HepG2 (cell line): ENCODE measurements at regions not wholly inside any gene's neighbourhood (a gene's known extent, or its start where the extent isn't known, plus 50 kb on each side); places are given as distances from the start of the nearest gene placed in this dataset.

Experiments
- ATAC-seq: fragments of 200-7000 bp; cut with Tn5 transposase; 3 replicates; pipeline ENCODE4 v1.9.1; 2020; ENCODE audit warnings: mild to moderate bottlenecking, moderate library complexity
- BruUV-seq: library from RNA; stranded (reverse); fragments of 400-500 nt; replicated peaks from 2 replicates; lab custom pipeline; 2021; lab: Mats Ljungman, UMichigan
- CTCF ChIA-PET: fragments of 300-600 bp; formaldehyde crosslinking; extraction: SDS; loops from one replicate; lab custom pipeline; 2021; ENCODE audit warnings: low total read pairs, inconsistent platforms, low intra/inter-chr PET ratio; lab: Yijun Ruan, JAX
- POLR2A ChIA-PET: fragments of 350-600 bp; sonication (Branson Sonifier 250); formaldehyde crosslinking; loops from one replicate; lab custom pipeline; 2020; ENCODE audit warnings: antibody characterized with exemption, inconsistent platforms; lab: Yijun Ruan, JAX
- DNase-seq: peaks from one replicate; pipeline ENCODE4 v3.0.0-alpha.2; 2015; ENCODE audit warnings: low spot score
- FAIRE-seq: peaks from 3 replicates; lab custom pipeline; 2011; peaks lifted over from hg19 to GRCh38; lab: Jason Lieb, UNC
- H2AFZ ChIP-seq: one replicate; pipeline ENCODE4 v1.6.1; 2011; ENCODE audit warnings: low read length, inconsistent platforms
- H3K27ac ChIP-seq: fragments of 300-600 bp; 3 replicates; pipeline ENCODE4 v1.8.0; 2011; ENCODE audit warnings: mixed run types, mild to moderate bottlenecking, mixed read lengths, low read length, inconsistent platforms; ENCODE audit not compliant: insufficient read depth; ENCODE audit errors: extremely low read length
- H3K27me3 ChIP-seq, 2 experiments: fragments of 200-600 bp in 1 of 2; 2 replicates in 1 of 2; 3 replicates in 1 of 2; pipeline versions ENCODE4 v1.6.0 to v1.8.0; 2011; ENCODE audit warnings: low read length in 2 of 2, mild to moderate bottlenecking in 2 of 2, moderate library complexity in 2 of 2, inconsistent platforms in 1 of 2; ENCODE audit not compliant: insufficient read depth in 2 of 2, control insufficient read depth in 1 of 2
- H3K36me3 ChIP-seq, 2 experiments: fragments of 200-600 bp in 1 of 2; replicated peaks in 1 of 2; 2 replicates in 1 of 2; 3 replicates in 1 of 2; pipeline versions ENCODE4 v1.5.1 to v1.8.0; 2011; ENCODE audit warnings: low read length in 2 of 2, inconsistent platforms in 1 of 2; ENCODE audit not compliant: insufficient read depth in 2 of 2, control insufficient read depth in 1 of 2
- H3K4me1 ChIP-seq: 2 replicates; pipeline ENCODE4 v1.5.1; 2012; ENCODE audit warnings: low read length, inconsistent platforms; ENCODE audit not compliant: insufficient read depth
- H3K4me2 ChIP-seq: 2 replicates; pipeline ENCODE4 v1.6.0; 2011; ENCODE audit warnings: low read depth, low read length, inconsistent platforms
- H3K4me3 ChIP-seq, 3 experiments: fragments of 200-600 bp in 1 of 3; sonication (generic), shearing (Covaris generic) in 1 of 3; replicated peaks in 1 of 3; 2 replicates each; pipeline ENCODE4 v1.5.1; 2011 to 2016; ENCODE audit warnings: low read length in 3 of 3, inconsistent platforms in 2 of 3, low read depth in 2 of 3, mild to moderate bottlenecking in 2 of 3, control low read depth in 1 of 3, mixed read lengths in 1 of 3; ENCODE audit not compliant: insufficient read depth in 1 of 3
- H3K79me2 ChIP-seq: one replicate; pipeline ENCODE4 v1.6.1; 2011; ENCODE audit warnings: low read length, inconsistent platforms; ENCODE audit not compliant: insufficient read depth
- H3K9ac ChIP-seq: 2 replicates; pipeline ENCODE4 v1.6.0; 2011; ENCODE audit warnings: mild to moderate bottlenecking, low read depth, low read length, inconsistent platforms; ENCODE audit not compliant: insufficient read depth
- H3K9me3 ChIP-seq: 2 replicates; pipeline ENCODE4 v1.5.1; 2012; ENCODE audit warnings: mild to moderate bottlenecking, low read length
- H4K20me1 ChIP-seq: 2 replicates; pipeline ENCODE4 v1.6.0; 2011; ENCODE audit warnings: inconsistent platforms, mild to moderate bottlenecking, low read length, moderate library complexity; ENCODE audit not compliant: insufficient read depth
- ATF7 ChIP-seq, 2 experiments: fragments of 450-650 bp in 1 of 2; sonication (generic) in 1 of 2; formaldehyde crosslinking in 1 of 2; IDR thresholded peaks; 2 replicates each; pipeline versions ENCODE4 v1.4.0 to v1.6.1; 2016 to 2020; ENCODE audit warnings: antibody characterized with exemption in 1 of 2, mild to moderate bottlenecking in 1 of 2, missing genetic modification reagents in 1 of 2
- JARID2 ChIP-seq: sonication (generic); formaldehyde crosslinking; IDR thresholded peaks from 2 replicates; pipeline ENCODE4 v1.8.1; 2023; ENCODE audit warnings: missing genetic modification reagents, inconsistent platforms; ENCODE audit not compliant: insufficient replicate concordance
- MED1 ChIP-seq: sonication (generic); formaldehyde crosslinking; IDR thresholded peaks from 2 replicates; pipeline ENCODE4 v1.4.0; 2020; ENCODE audit warnings: missing genetic modification reagents
- NCOA1 ChIP-seq: sonication (generic); formaldehyde crosslinking; IDR thresholded peaks from 2 replicates; pipeline ENCODE4 v1.9.0; 2021; ENCODE audit warnings: missing genetic modification reagents
- NFATC3 ChIP-seq: sonication (generic); formaldehyde crosslinking; IDR thresholded peaks from 2 replicates; pipeline ENCODE4 v1.5.1; 2020; ENCODE audit warnings: mild to moderate bottlenecking, missing genetic modification reagents
- NFIB ChIP-seq: sonication (generic); formaldehyde crosslinking; IDR thresholded peaks from 2 replicates; pipeline ENCODE4 v1.9.0; 2021; ENCODE audit warnings: missing genetic modification reagents, mild to moderate bottlenecking, borderline replicate concordance
- RFX5 ChIP-seq: IDR thresholded peaks from 2 replicates; pipeline ENCODE4 v1.6.1; 2011; ENCODE audit warnings: low read depth, low read length, improper control_type of control experiment
- XRCC5 ChIP-seq: fragments of 200-400 bp; formaldehyde crosslinking; optimal IDR thresholded peaks from 2 replicates; pipeline ENCODE3; 2017; ENCODE audit warnings: mild to moderate bottlenecking, low read length
- ZBTB38 ChIP-seq: sonication (generic); formaldehyde crosslinking; IDR thresholded peaks from 2 replicates; pipeline ENCODE4 v1.5.1; 2020; ENCODE audit warnings: mild to moderate bottlenecking, missing genetic modification reagents
- ZNF329 ChIP-seq: sonication (generic); formaldehyde crosslinking; IDR thresholded peaks from 2 replicates; pipeline ENCODE4 v1.9.0; 2021; ENCODE audit warnings: low read depth, mild to moderate bottlenecking, missing genetic modification reagents
- ZNF451 ChIP-seq: sonication (generic); formaldehyde crosslinking; IDR thresholded peaks from 2 replicates; pipeline ENCODE4 v1.5.0; 2020; ENCODE audit warnings: mild to moderate bottlenecking, missing genetic modification reagents
- ZNF720 ChIP-seq: sonication (generic); formaldehyde crosslinking; IDR thresholded peaks from 2 replicates; pipeline ENCODE4 v1.4.0; 2020; ENCODE audit warnings: missing genetic modification reagents
- WGBS: methylation state at CpG from one replicate; pipeline ENCODE4 v1.1.6; 2017; ENCODE audit warnings: low lambda C conversion rate; 5-methylcytosine and 5-hydroxymethylcytosine counted together
- in situ Hi-C: cut with HindIII; loops from 2 replicates; pipeline ENCODE4 v1.10.0; 2017; ENCODE audit warnings: low pct_unique_long_range_greater_than_20kb; ENCODE audit not compliant: extremely low pct_ligation_motif_present
- intact Hi-C: fragments of 100-400 bp; cut with micrococcal nuclease; formaldehyde crosslinking; loops from one replicate; pipeline ENCODE4 v1.10.0; 2022; ENCODE audit not compliant: unreplicated experiment
- TF ChIP-seq, protein P1 (sequence below): sonication (generic); formaldehyde crosslinking; IDR thresholded peaks from 2 replicates; pipeline ENCODE4 v1.9.0; 2022; ENCODE audit warnings: missing genetic modification reagents, mild to moderate bottlenecking, borderline replicate concordance
- TF ChIP-seq, protein P2 (sequence below): sonication (generic); formaldehyde crosslinking; IDR thresholded peaks from 2 replicates; pipeline ENCODE4 v1.4.0; 2020; ENCODE audit warnings: mild to moderate bottlenecking, missing genetic modification reagents
- TF ChIP-seq, protein P3 (sequence below), 2 experiments: sonication (generic) in 1 of 2; formaldehyde crosslinking in 1 of 2; IDR thresholded peaks; 2 replicates each; pipeline versions ENCODE4 v1.5.1 to v1.6.1; 2011 to 2020; ENCODE audit warnings: borderline replicate concordance in 1 of 2, low read depth in 1 of 2, low read length in 1 of 2, mild to moderate bottlenecking in 1 of 2, missing genetic modification reagents in 1 of 2, moderate library complexity in 1 of 2

DNA sequence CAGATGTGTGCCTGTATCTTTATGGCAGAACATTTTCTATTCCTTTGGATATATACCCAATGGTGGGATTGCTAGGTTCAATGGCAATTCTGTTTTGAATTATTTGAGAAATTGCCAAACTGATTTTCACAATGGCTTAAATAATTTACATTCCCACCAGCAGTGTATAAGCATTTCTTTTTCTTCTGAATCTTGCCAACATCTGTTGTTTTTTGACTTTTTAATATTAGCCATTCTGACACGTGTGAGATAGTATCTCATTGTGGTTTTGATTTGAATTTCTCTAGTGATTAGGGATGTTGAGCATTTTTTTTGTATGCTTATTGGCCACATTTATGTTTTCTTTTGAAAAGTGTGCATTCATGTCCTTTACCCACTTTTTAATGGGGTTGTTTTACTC, 864.3 kb upstream of the ADAMTS5 start (continued):
- TF ChIP-seq, protein P1, sequence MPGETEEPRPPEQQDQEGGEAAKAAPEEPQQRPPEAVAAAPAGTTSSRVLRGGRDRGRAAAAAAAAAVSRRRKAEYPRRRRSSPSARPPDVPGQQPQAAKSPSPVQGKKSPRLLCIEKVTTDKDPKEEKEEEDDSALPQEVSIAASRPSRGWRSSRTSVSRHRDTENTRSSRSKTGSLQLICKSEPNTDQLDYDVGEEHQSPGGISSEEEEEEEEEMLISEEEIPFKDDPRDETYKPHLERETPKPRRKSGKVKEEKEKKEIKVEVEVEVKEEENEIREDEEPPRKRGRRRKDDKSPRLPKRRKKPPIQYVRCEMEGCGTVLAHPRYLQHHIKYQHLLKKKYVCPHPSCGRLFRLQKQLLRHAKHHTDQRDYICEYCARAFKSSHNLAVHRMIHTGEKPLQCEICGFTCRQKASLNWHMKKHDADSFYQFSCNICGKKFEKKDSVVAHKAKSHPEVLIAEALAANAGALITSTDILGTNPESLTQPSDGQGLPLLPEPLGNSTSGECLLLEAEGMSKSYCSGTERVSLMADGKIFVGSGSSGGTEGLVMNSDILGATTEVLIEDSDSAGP (CRISPR knock-in tag) = no peak
- TF ChIP-seq NFIB (CRISPR knock-in tag) = no peak
- TF ChIP-seq RFX5 = no peak
- TF ChIP-seq ATF7 (IDR thresholded peaks at IDR 0.05) = no peak
- TF ChIP-seq ATF7 (CRISPR knock-in tag; IDR thresholded peaks at IDR 0.05) = no peak
- TF ChIP-seq JARID2 (CRISPR knock-in tag) = no peak

DNA sequence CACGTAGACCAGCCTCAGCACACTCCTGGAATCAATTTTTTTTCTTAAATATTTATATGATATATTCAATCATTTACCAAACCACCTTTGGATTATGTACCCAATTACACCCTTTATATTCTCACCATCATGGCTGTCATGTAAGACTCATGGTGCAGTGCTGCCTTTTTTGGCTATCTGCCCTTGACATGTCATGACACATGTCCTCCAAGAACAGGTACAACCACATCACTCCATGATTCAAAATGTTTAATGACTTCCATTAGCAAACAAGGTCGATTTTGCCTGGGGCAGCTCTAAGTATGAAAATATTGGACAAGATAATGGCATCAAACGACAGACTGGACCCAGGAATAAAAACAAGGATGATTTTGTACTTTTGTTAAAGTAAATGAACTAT, 861.1 kb upstream of the ADAMTS5 start:
- FAIRE-seq = no peak
- H3K4me3 ChIP-seq = no peak overlapping the region
- no peak overlapping the region for H3K27ac ChIP-seq
- POLR2A ChIA-PET = no interaction called here
- H3K9ac ChIP-seq = no peak overlapping the region
- no peaks in the 10 kb centered on the region for H3K27me3 ChIP-seq
- no peak for ATAC-seq
- H2AFZ ChIP-seq = no peak overlapping the region
- CTCF ChIA-PET = no interaction called here
- in situ Hi-C loops (no loop called here), intact Hi-C loops (no loop called here)
- DNase-seq = no peak
- no peak overlapping the region for H3K4me2 ChIP-seq
- H3K4me1 ChIP-seq = no peaks in the 10 kb centered on the region
- H4K20me1 ChIP-seq = no peaks in the 10 kb centered on the region
- no peaks in the 10 kb centered on the region for H3K36me3 ChIP-seq
- no TSS peak for BruUV-seq
- WGBS = 0% methylated on average over 3 of the region's 3 CpGs
- H3K79me2 ChIP-seq = no peaks in the 10 kb centered on the region
- peaks cover 95% of the 10 kb centered on the region for H3K9me3 ChIP-seq
- TF ChIP-seq ZNF451 (CRISPR knock-in tag) = no peak
- TF ChIP-seq, protein P2, sequence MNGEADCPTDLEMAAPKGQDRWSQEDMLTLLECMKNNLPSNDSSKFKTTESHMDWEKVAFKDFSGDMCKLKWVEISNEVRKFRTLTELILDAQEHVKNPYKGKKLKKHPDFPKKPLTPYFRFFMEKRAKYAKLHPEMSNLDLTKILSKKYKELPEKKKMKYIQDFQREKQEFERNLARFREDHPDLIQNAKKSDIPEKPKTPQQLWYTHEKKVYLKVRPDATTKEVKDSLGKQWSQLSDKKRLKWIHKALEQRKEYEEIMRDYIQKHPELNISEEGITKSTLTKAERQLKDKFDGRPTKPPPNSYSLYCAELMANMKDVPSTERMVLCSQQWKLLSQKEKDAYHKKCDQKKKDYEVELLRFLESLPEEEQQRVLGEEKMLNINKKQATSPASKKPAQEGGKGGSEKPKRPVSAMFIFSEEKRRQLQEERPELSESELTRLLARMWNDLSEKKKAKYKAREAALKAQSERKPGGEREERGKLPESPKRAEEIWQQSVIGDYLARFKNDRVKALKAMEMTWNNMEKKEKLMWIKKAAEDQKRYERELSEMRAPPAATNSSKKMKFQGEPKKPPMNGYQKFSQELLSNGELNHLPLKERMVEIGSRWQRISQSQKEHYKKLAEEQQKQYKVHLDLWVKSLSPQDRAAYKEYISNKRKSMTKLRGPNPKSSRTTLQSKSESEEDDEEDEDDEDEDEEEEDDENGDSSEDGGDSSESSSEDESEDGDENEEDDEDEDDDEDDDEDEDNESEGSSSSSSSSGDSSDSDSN (CRISPR knock-in tag) = no peak
- TF ChIP-seq NCOA1 (CRISPR knock-in tag) = no peak
- TF ChIP-seq ZNF329 (CRISPR knock-in tag) = no peak
- TF ChIP-seq ZNF720 = no peak
- TF ChIP-seq MED1 (CRISPR knock-in tag) = no peak
- TF ChIP-seq, protein P3, sequence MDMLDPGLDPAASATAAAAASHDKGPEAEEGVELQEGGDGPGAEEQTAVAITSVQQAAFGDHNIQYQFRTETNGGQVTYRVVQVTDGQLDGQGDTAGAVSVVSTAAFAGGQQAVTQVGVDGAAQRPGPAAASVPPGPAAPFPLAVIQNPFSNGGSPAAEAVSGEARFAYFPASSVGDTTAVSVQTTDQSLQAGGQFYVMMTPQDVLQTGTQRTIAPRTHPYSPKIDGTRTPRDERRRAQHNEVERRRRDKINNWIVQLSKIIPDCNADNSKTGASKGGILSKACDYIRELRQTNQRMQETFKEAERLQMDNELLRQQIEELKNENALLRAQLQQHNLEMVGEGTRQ (IDR thresholded peaks at IDR 0.05; ENCODE audit: low read depth, low read length) = no peak
- TF ChIP-seq, protein P3 (CRISPR knock-in tag; IDR thresholded peaks at IDR 0.05; ENCODE audit: borderline replicate concordance) = no peak
- no peak for TF ChIP-seq ZBTB38
- TF ChIP-seq NFATC3 (CRISPR knock-in tag) = no peak
- no peak for TF ChIP-seq XRCC5
